Medulla oblongata (tissue), 1 donor: ENCODE measurements at regions not wholly inside any gene's neighbourhood (a gene's known extent, or its start where the extent isn't known, plus 50 kb on each side); places are given as distances from the start of the nearest gene placed in this dataset.

Experiments
- DNase-seq: peaks from one replicate; pipeline ENCODE4 v3.0.0-alpha.2; 2015; ENCODE audit errors: extremely low spot score

DNA sequence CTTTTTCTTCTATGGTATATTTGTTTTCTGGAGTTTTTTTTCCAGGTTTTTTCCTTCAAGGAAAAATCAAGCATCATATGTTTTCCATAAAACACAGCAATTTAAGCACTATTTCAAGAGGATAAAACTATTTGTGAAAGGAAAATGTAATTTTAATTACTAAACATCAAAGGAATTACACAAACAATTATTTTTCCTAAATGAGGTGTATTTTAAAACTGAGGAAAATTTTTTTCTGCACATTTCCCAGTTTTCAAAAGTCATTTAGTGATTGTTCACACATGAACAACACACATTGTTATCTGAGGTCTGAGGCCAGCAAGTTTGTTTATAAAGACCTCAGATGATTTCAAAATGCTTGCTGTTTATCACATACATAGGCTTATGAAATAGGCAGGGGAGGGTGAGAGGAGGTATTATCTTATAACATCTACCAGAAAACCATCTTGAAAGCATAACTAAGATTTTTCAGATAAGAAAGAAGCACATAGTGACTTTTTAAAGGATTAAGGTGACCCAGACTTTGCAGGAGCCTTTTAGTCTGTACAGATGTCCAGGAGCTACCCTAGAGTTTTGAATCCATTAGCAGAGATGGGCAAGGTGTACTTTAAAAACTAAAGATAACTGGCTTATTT, 381.6 kb downstream of the GJA1 start:
- DNase-seq: no peak

- DNase-seq: no peak
These were observed 388.0 kb downstream of the GJA1 start for GRCh38 chr6:121823437-121823851.

GRCh38 chr6:121826156-121826810, 390.8 kb downstream of the GJA1 start:
- no peak for DNase-seq

DNA sequence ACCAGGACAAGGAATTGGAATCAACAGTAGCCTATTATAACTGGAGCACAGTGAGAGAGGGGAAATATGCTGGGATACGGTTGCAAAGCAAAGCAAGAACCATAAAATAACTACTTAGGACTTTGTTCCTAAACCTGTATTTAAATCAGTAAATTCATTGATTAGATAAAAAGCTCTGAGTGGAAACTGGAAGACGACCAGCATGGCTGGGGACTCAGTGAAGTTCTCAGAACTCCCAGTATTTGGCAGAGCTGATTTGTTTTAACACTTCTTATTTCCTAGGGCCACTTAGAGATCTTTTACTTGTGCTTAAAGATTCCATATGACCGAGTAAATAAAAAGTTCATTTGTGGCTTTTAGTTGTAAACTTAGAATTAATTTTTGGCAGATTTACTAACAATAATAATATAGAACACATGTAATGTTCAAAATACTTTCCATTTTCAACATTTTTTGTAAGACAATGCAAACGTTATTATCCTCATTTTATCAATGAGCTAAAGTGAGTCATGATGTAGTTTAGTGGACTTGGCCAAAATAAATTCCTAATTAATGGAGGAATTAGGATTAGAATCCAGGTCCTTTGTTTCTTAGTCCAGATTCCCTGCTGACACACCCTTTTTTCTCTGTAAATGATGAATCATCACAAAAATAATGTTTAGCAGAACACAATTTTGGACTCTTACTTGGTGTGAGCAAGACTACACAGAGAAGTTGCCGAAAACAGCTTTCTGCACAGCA, 392.9 kb downstream of the GJA1 start:
- DNase-seq: no peak

GRCh38 chr6:121830736-121831135, 395.3 kb downstream of the GJA1 start:
- no peak for DNase-seq

GRCh38 chr6:121835662-121836061, 400.2 kb downstream of the GJA1 start:
- no peak for DNase-seq

DNA sequence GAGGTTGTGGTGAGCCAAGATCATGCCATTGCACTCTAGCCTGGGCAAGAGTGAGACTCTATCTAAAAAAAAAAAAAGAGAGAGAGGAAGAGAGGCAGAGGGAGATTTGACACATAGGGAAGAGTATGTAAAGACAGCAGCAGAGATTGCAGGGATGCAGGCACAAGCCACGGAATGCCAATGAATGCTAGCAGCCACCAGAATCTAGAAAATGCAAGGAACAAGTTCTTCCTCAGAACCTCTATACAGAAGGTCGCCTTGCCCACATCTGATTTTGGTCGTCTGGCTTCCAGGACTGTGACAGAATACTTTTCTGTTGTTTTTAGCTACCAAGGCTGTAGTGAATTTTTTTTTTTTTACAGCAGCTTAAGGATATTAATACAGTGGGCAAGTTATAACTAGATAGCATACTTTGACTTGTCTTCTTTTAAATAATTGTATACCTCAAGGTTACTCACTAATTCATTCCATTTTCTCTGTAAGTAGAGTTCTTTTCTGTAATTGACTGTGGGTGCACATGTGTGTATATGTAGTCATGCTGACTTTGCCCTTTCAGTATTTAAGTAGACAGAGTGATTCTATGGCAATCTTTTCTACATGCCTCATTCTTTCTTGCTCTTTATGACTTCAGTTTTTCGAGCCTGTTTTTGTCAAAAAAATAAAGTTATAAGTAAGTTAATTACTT, 402.2 kb downstream of the GJA1 start:
- DNase-seq: no peak

DNA sequence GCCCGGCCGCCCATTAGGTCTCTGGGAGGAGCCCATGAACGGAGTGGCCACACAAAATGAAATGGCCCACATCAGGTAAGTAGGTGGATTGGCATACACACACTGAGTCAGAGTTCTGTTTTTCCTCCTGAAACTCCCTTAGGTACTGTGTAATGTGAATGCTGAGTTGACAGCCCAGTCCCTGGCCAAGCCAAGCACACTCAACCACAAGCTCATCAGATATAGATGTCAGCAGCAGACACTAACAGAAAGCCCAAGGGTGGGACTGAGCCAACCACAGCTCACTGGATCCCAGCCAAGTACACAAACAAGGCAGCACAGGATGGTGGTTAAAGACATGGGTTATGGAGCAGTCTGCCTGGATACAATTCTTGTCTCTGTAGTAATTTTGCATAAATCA, 403.4 kb downstream of the GJA1 start:
- DNase-seq: no peak

GRCh38 chr6:121839896-121840295, 404.4 kb downstream of the GJA1 start:
- no peak for DNase-seq

GRCh38 chr6:121844898-121845297, 409.5 kb downstream of the GJA1 start:
- DNase-seq: no peak

GRCh38 chr6:121847806-121848522, 412.5 kb downstream of the GJA1 start:
- DNase-seq: peak; percentile 55

- peak; percentile 11 for DNase-seq
These were observed 413.2 kb downstream of the GJA1 start for GRCh38 chr6:121848523-121849255.

DNA sequence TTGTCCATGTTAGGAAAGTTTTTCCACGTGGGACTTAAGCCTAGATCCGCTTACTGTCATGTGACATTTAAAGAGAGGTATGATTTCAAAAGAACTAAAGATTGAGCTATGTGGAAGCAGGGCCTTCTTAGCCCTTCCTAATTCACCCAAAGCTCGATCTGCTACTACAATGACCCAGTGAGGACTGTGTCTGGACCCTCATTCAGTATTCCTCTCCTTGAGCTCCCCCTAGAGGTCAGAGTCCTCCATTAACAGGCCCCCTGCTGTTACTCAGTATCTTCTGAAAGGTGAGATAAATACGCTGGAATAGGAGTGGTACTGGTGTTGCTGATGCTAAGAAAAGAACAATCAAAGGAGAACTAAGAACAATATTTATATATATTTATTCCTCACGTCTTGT, 414.0 kb downstream of the GJA1 start:
- DNase-seq: peak; percentile 57

- peak; percentile 64 for DNase-seq
These were observed 415.6 kb downstream of the GJA1 start for GRCh38 chr6:121851056-121851455.

GRCh38 chr6:121853686-121854085, 418.2 kb downstream of the GJA1 start:
- DNase-seq: no peak

DNA sequence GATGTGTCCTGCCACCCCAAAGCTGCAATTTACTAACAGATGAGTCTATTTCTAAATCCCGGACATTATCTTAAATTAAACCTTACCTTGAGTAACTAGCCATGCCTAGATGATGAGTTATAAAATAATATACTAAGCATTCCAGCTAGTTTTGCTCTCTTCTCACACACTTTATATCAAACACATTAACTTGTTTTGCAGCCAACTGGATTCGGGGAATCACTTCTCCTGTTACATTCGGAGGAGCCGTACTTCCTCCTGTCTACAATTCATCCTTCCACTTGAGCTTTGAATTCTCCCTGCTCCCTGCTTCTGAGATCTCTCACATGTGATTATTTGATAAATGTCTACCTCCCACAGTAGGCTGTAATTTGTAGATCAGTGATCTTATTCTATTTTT, 420.1 kb downstream of the GJA1 start:
- DNase-seq: no peak

DNA sequence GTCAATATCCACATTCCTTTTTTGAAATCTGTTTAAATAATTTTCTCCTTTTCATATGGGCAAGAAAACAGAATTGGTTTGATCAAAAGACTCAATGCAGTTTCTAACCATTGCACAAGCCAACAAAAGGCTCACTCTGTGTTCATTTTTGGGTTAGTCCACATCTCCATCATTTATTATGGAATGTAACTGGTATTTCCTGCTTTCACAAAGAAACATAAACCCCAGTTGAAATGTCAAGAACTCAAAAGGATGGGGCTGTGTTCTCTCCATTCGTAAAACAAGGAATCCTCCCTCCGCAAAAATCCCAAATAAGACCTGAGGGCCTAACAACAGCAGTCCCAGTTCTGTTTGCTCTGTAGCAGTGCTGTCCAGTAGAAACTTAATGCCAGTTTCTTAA, 420.9 kb downstream of the GJA1 start:
- no peak for DNase-seq

- no peak for DNase-seq
These were observed 422.1 kb downstream of the GJA1 start for GRCh38 chr6:121857551-121857950.

DNA sequence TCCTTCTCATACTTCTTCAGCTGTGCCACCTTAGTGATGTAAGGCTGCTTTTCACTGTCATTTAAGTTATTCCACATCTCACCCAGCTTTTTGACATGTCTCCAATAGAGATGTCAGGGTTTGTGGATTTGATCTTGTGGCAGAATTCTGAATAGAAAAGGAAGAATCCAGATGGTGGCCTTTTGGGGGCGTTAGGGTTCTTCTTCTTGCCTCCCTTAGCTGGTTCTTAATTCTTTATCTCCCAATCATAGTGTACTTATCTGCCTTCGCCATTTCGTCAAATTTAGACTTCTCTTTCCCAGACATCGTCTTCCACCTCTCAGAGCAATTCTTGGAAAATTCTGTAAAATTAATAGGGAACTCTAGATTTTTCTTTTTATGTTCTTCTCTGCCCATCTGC, 422.9 kb downstream of the GJA1 start:
- no peak for DNase-seq

DNA sequence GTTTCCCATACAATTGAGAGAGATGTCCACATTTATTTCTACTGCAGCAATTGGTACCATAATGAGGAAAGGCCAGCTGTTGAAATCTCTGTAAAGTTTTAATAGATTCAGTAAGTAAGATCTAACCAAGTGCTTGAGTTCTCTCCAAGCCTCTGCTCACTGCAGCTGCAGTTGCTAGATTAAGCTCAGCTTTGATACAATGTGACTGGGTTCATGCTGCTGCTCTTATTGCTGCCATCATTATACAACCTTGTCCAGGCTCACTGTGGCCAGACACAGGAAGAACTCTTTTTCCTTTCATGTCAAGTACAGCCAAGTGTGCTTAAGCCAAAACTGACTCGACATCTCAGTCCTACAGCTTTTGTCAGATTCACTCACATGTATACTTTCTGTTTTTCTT, 423.5 kb downstream of the GJA1 start:
- no peak for DNase-seq

DNA sequence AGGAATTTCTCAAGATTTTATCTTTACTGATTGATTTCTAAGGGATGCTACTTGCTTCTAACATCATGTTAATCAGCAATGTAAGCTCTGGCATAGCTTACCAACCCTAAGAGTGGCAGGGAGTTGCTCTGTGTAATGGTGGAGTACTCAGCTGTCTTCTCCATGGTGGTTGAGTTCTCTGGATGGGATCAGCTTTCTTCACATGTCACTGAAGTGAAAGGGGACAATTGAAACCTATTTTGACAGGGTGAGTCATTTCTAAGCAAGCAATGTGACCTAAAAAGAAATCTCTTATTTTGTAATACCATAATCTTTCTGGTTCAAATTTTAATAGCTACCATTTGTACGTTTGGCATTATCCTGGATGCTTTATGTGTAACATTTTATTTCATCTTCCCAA, 430.4 kb downstream of the GJA1 start:
- no peak for DNase-seq
